Activated CD4-positive, alpha-beta T cell treated with anti-CD3 and anti-CD28 coated beads, Interleukin-2, amount 50 U/mL, for 1 hour (primary cell): ENCODE measurements at regions not wholly inside any gene's neighbourhood (a gene's known extent, or its start where the extent isn't known, plus 50 kb on each side); places are given as distances from the start of the nearest gene placed in this dataset.
"Not testable (repeated sequence)": the region's sequence is repeated elsewhere in the genome, so short reads cannot be mapped to it uniquely, and the experiment has no call there.

Experiments used
- DNase-seq: peaks from one replicate; pipeline ENCODE4 v3.0.0-alpha.2; 2020

- DNase-seq, result no peak
Measured at GRCh38 chr4:81617545-81617944, 145.8 kb upstream of the RASGEF1B start.

- DNase-seq, result no peak
Measured at GRCh38 chr4:81611221-81611620, 139.5 kb upstream of the RASGEF1B start.

- DNase-seq, result no peak
Measured at GRCh38 chr4:81609844-81610243, 138.1 kb upstream of the RASGEF1B start.

GRCh38 chr4:81607950-81608349 lies 136.2 kb upstream of the RASGEF1B start:
- no peak for DNase-seq

GRCh38 chr4:81606801-81607501 lies 135.2 kb upstream of the RASGEF1B start:
- DNase-seq, result no peak

- DNase-seq, result no peak
Measured at GRCh38 chr4:81606166-81606565, 134.5 kb upstream of the RASGEF1B start.

- no peak for DNase-seq
Measured at GRCh38 chr4:81605271-81605670, 133.6 kb upstream of the RASGEF1B start.

- DNase-seq, result no peak
Measured at GRCh38 chr4:81604683-81605218, 133.0 kb upstream of the RASGEF1B start.

GRCh38 chr4:81602854-81603253 lies 131.1 kb upstream of the RASGEF1B start:
- DNase-seq, result no peak

GRCh38 chr4:81601358-81601694 lies 129.6 kb upstream of the RASGEF1B start:
- DNase-seq, result no peak

GRCh38 chr4:81600520-81601357 lies 129.0 kb upstream of the RASGEF1B start:
- no peak for DNase-seq

GRCh38 chr4:81599742-81600380 lies 128.2 kb upstream of the RASGEF1B start:
- DNase-seq, result no peak

- DNase-seq, result no peak
Measured at GRCh38 chr4:81595798-81596610, 124.3 kb upstream of the RASGEF1B start.

- no peak for DNase-seq
Measured at GRCh38 chr4:81595287-81595686, 123.6 kb upstream of the RASGEF1B start.

GRCh38 chr4:81594490-81595159 lies 122.9 kb upstream of the RASGEF1B start:
- DNase-seq, result no peak

- DNase-seq, result no peak
Measured at GRCh38 chr4:81592701-81593100, 121.0 kb upstream of the RASGEF1B start.

GRCh38 chr4:81590596-81590995 lies 118.9 kb upstream of the RASGEF1B start:
- no peak for DNase-seq

GRCh38 chr4:81589262-81589661 lies 117.6 kb upstream of the RASGEF1B start:
- no peak for DNase-seq

GRCh38 chr4:81586706-81587105 lies 115.0 kb upstream of the RASGEF1B start:
- DNase-seq, result no peak

GRCh38 chr4:81580994-81581374 lies 109.3 kb upstream of the RASGEF1B start:
- not testable (repeated sequence) for DNase-seq

GRCh38 chr4:81580346-81580993 lies 108.8 kb upstream of the RASGEF1B start:
- DNase-seq, result no peak

GRCh38 chr4:81577392-81577791 lies 105.7 kb upstream of the RASGEF1B start:
- DNase-seq, result no peak
